ENCODE measurements at regions not wholly inside any gene's neighbourhood (a gene's known extent, or its start where the extent isn't known, plus 50 kb on each side); places are given as distances from the start of the nearest gene placed in this dataset.
"Not testable (repeated sequence)": the region's sequence is repeated elsewhere in the genome, so short reads cannot be mapped to it uniquely, and the experiment has no call there.

GRCh38 chrX:144075432-144075831 lies 191.6 kb downstream of the UBE2NL start:
- H3K27me3 ChIP-seq (ENCODE audit: control insufficient read depth, extremely low read depth, insufficient read depth, low read length), result no peaks in the 10 kb centered on the region
- no peak for FAIRE-seq
- no peak overlapping the region for H3K4me3 ChIP-seq (ENCODE audit: control insufficient read depth in 2 of 3, extremely low read depth in 1 of 3, insufficient read depth in 2 of 3, low read depth in 1 of 3, low read length in 3 of 3)
- no peaks in the 10 kb centered on the region for H3K4me1 ChIP-seq (ENCODE audit: control insufficient read depth, extremely low read depth, insufficient read depth, low read length)
- no peak overlapping the region for H3K27ac ChIP-seq (ENCODE audit: control insufficient read depth, insufficient read depth, low read length)
- H4K20me1 ChIP-seq (ENCODE audit: control insufficient read depth, extremely low read depth, insufficient read depth, low read length), result no peaks in the 10 kb centered on the region
- H3K79me2 ChIP-seq (ENCODE audit: control insufficient read depth, insufficient read depth, low read length), result no peaks in the 10 kb centered on the region
- H3K9me1 ChIP-seq (ENCODE audit: control insufficient read depth, extremely low read depth, insufficient read depth, low read length), result no peaks in the 10 kb centered on the region
- H3K9ac ChIP-seq (ENCODE audit: control insufficient read depth, extremely low read depth, insufficient read depth, low read length), result no peak overlapping the region
- no peaks in the 10 kb centered on the region for H3K36me3 ChIP-seq (ENCODE audit: control insufficient read depth in 2 of 2, extremely low read depth in 1 of 2, insufficient read depth in 2 of 2, low read length in 2 of 2)
- H2AFZ ChIP-seq (ENCODE audit: control insufficient read depth, low read length), result no peak overlapping the region
- no peak for DNase-seq (ENCODE audit: low read depth, low spot score)
- no peaks in the 10 kb centered on the region for H3K9me3 ChIP-seq (ENCODE audit: control insufficient read depth, low read depth, low read length)
- TF ChIP-seq, protein P1, sequence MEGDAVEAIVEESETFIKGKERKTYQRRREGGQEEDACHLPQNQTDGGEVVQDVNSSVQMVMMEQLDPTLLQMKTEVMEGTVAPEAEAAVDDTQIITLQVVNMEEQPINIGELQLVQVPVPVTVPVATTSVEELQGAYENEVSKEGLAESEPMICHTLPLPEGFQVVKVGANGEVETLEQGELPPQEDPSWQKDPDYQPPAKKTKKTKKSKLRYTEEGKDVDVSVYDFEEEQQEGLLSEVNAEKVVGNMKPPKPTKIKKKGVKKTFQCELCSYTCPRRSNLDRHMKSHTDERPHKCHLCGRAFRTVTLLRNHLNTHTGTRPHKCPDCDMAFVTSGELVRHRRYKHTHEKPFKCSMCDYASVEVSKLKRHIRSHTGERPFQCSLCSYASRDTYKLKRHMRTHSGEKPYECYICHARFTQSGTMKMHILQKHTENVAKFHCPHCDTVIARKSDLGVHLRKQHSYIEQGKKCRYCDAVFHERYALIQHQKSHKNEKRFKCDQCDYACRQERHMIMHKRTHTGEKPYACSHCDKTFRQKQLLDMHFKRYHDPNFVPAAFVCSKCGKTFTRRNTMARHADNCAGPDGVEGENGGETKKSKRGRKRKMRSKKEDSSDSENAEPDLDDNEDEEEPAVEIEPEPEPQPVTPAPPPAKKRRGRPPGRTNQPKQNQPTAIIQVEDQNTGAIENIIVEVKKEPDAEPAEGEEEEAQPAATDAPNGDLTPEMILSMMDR (optimal IDR thresholded peaks at IDR 0.05 in 1 of 3, IDR thresholded peaks at IDR 0.05 in 1 of 3, conservative IDR thresholded peaks at IDR 0.05 in 1 of 3; ENCODE audit: extremely low read depth in 1 of 3, insufficient read depth in 2 of 3, low read length in 3 of 3), result no peak
- no peak for TF ChIP-seq EZH2 (IDR thresholded peaks at IDR 0.05; ENCODE audit: low read length)
- no peak overlapping the region for H3K4me2 ChIP-seq (ENCODE audit: control insufficient read depth, extremely low read depth, insufficient read depth, low read depth, low read length)
- dilution Hi-C loops (cut with MboI; ENCODE audit: extremely low pct_ligation_motif_present, low sequenced_read_pairs), result no loop called here

DNA sequence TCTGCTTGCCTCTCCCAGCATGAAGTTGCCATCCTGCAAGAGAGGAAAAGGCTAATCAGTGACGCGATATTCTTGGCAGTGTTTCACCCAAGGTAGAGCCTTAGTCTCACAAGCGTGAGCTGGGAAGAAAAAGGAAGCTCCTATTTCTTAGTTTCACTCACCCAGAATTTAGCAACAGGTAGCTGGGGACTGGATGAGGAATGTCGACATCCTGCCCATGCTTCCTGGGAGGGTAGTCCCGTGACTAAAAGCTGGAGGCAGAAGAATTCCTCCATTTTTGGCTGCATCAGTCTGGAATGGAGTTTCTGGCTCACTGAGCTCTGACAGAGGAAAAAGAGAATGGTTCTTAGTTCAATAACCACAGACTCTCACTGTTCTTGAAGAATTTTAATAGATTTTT lies 198.4 kb downstream of the UBE2NL start:
- FAIRE-seq; DNase-seq (ENCODE audit: low read depth, low spot score); dilution Hi-C loops (cut with MboI; ENCODE audit: extremely low pct_ligation_motif_present, low sequenced_read_pairs): not testable (repeated sequence)

DNA sequence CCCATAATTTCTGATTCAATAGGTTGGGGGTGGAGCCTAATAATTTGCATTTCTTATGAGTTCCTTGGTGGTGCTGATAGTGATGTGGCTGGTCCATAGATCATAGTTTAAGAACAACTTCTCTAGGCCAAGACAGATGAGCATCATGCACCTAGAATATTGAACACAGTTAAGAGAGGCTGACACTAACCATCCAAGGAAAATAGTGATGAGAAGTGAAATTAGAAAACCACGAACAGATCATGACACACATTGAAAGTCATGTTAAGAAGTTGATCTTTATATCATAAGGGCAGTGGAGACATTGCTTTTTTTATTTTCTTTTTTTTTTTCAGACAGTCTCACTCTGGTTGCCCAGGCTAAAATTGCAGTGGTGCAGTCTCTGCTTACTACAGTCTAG lies 205.8 kb downstream of the UBE2NL start:
- H4K20me1 ChIP-seq (ENCODE audit: control insufficient read depth, extremely low read depth, insufficient read depth, low read length); dilution Hi-C loops (cut with MboI; ENCODE audit: extremely low pct_ligation_motif_present, low sequenced_read_pairs); H3K79me2 ChIP-seq (ENCODE audit: control insufficient read depth, insufficient read depth, low read length); H3K27me3 ChIP-seq (ENCODE audit: control insufficient read depth, extremely low read depth, insufficient read depth, low read length); H3K4me1 ChIP-seq (ENCODE audit: control insufficient read depth, extremely low read depth, insufficient read depth, low read length); H3K27ac ChIP-seq (ENCODE audit: control insufficient read depth, insufficient read depth, low read length); DNase-seq (ENCODE audit: low read depth, low spot score); H3K36me3 ChIP-seq (ENCODE audit: control insufficient read depth in 2 of 2, extremely low read depth in 1 of 2, insufficient read depth in 2 of 2, low read length in 2 of 2); H3K9ac ChIP-seq (ENCODE audit: control insufficient read depth, extremely low read depth, insufficient read depth, low read length); H3K4me3 ChIP-seq (ENCODE audit: control insufficient read depth in 2 of 3, extremely low read depth in 1 of 3, insufficient read depth in 2 of 3, low read depth in 1 of 3, low read length in 3 of 3); FAIRE-seq; H2AFZ ChIP-seq (ENCODE audit: control insufficient read depth, low read length); H3K9me1 ChIP-seq (ENCODE audit: control insufficient read depth, extremely low read depth, insufficient read depth, low read length); H3K4me2 ChIP-seq (ENCODE audit: control insufficient read depth, extremely low read depth, insufficient read depth, low read depth, low read length); H3K9me3 ChIP-seq (ENCODE audit: control insufficient read depth, low read depth, low read length): not testable (repeated sequence)

More for the DNA sequence above, 198.4 kb downstream of the UBE2NL start:
- not testable (repeated sequence) for H3K9me3 ChIP-seq (ENCODE audit: control insufficient read depth, low read depth, low read length); H3K9ac ChIP-seq (ENCODE audit: control insufficient read depth, extremely low read depth, insufficient read depth, low read length); H3K4me2 ChIP-seq (ENCODE audit: control insufficient read depth, extremely low read depth, insufficient read depth, low read depth, low read length); H3K9me1 ChIP-seq (ENCODE audit: control insufficient read depth, extremely low read depth, insufficient read depth, low read length); H3K27ac ChIP-seq (ENCODE audit: control insufficient read depth, insufficient read depth, low read length); H3K4me3 ChIP-seq (ENCODE audit: control insufficient read depth in 2 of 3, extremely low read depth in 1 of 3, insufficient read depth in 2 of 3, low read depth in 1 of 3, low read length in 3 of 3); H3K27me3 ChIP-seq (ENCODE audit: control insufficient read depth, extremely low read depth, insufficient read depth, low read length); H2AFZ ChIP-seq (ENCODE audit: control insufficient read depth, low read length); H3K4me1 ChIP-seq (ENCODE audit: control insufficient read depth, extremely low read depth, insufficient read depth, low read length); H4K20me1 ChIP-seq (ENCODE audit: control insufficient read depth, extremely low read depth, insufficient read depth, low read length); H3K36me3 ChIP-seq (ENCODE audit: control insufficient read depth in 2 of 2, extremely low read depth in 1 of 2, insufficient read depth in 2 of 2, low read length in 2 of 2); H3K79me2 ChIP-seq (ENCODE audit: control insufficient read depth, insufficient read depth, low read length)

DNA sequence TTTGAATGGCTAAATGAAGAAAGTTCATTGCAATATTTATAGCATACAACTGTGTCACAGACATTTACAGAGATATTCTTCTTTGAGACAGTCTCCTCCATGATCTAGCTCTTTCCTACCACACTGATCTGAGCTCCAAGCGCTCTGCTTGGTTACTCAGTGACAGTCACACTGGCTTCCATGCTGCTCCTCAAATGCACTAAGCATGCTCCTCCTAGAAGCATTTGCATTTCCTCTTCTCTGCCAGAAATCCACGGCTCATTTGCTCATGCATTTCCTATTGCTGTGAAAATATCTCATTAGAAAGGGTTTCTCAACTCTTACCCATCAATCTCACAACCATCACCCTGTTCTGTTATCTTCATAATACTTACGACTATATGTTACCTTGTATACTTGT lies 208.2 kb downstream of the UBE2NL start:
- H2AFZ ChIP-seq (ENCODE audit: control insufficient read depth, low read length); FAIRE-seq; H3K27ac ChIP-seq (ENCODE audit: control insufficient read depth, insufficient read depth, low read length); H3K4me1 ChIP-seq (ENCODE audit: control insufficient read depth, extremely low read depth, insufficient read depth, low read length); H3K4me3 ChIP-seq (ENCODE audit: control insufficient read depth in 2 of 3, extremely low read depth in 1 of 3, insufficient read depth in 2 of 3, low read depth in 1 of 3, low read length in 3 of 3); H3K9me3 ChIP-seq (ENCODE audit: control insufficient read depth, low read depth, low read length); DNase-seq (ENCODE audit: low read depth, low spot score); H3K9me1 ChIP-seq (ENCODE audit: control insufficient read depth, extremely low read depth, insufficient read depth, low read length); dilution Hi-C loops (cut with MboI; ENCODE audit: extremely low pct_ligation_motif_present, low sequenced_read_pairs); H3K9ac ChIP-seq (ENCODE audit: control insufficient read depth, extremely low read depth, insufficient read depth, low read length); H3K27me3 ChIP-seq (ENCODE audit: control insufficient read depth, extremely low read depth, insufficient read depth, low read length); H4K20me1 ChIP-seq (ENCODE audit: control insufficient read depth, extremely low read depth, insufficient read depth, low read length); H3K79me2 ChIP-seq (ENCODE audit: control insufficient read depth, insufficient read depth, low read length); H3K36me3 ChIP-seq (ENCODE audit: control insufficient read depth in 2 of 2, extremely low read depth in 1 of 2, insufficient read depth in 2 of 2, low read length in 2 of 2); H3K4me2 ChIP-seq (ENCODE audit: control insufficient read depth, extremely low read depth, insufficient read depth, low read depth, low read length): not testable (repeated sequence)
